Gastroesophageal sphincter (tissue), 4 donors: ENCODE measurements at regions not wholly inside any gene's neighbourhood (a gene's known extent, or its start where the extent isn't known, plus 50 kb on each side); places are given as distances from the start of the nearest gene placed in this dataset.
A peak's percentile ranks its signal among the peaks of the same experiment; 100 is the strongest.

Experiments used
- ATAC-seq: fragments of 150-250 bp; one replicate; pipeline ENCODE4 v1.9.1; 2016; ENCODE audit warnings: mild to moderate bottlenecking, moderate library complexity
- H3K27ac ChIP-seq, 4 donors: fragments of 200-600 bp; sonication (generic) in 3 of 4; 1 replicate in 3 of 4; 2 replicates in 1 of 4; pipeline ENCODE4 v1.5.1; 2016 to 2019
- H3K27me3 ChIP-seq: fragments of 200-600 bp; sonication (generic); one replicate; pipeline ENCODE4 v1.5.1; 2019
- H3K36me3 ChIP-seq, 2 donors: fragments of 200-600 bp; sonication (generic); one replicate each; pipeline ENCODE4 v1.5.1; 2019; ENCODE audit warnings: control low read depth in 1 of 2
- H3K4me1 ChIP-seq, 3 donors: fragments of 200-600 bp; sonication (generic); 1 replicate in 2 of 3; 2 replicates in 1 of 3; pipeline ENCODE4 v1.5.1; 2016 to 2019; ENCODE audit warnings: control low read depth in 2 of 3
- H3K4me3 ChIP-seq, 2 donors: fragments of 200-600 bp; sonication (generic); one replicate each; pipeline ENCODE4 v1.5.1; 2019; ENCODE audit warnings: mild to moderate bottlenecking in 1 of 2, moderate library complexity in 1 of 2
- H3K9me3 ChIP-seq, 3 donors: fragments of 200-600 bp; sonication (generic); one replicate each; pipeline ENCODE4 v1.5.1; 2017 to 2019; ENCODE audit warnings: control low read depth in 2 of 3
- EP300 ChIP-seq: sonication (generic); formaldehyde crosslinking; IDR thresholded peaks from one replicate; pipeline ENCODE4 v1.6.1; 2017; ENCODE audit warnings: antibody characterized with exemption, mild to moderate bottlenecking
- POLR2A ChIP-seq, 2 donors: fragments of 450-650 bp; IDR thresholded peaks; one replicate each; pipeline ENCODE4 v1.6.1; 2017; ENCODE audit warnings: antibody characterized with exemption in 2 of 2, mild to moderate bottlenecking in 2 of 2, moderate library complexity in 1 of 2
- POLR2AphosphoS5 ChIP-seq: sonication (generic); formaldehyde crosslinking; IDR thresholded peaks from one replicate; pipeline ENCODE4 v1.6.1; 2017; ENCODE audit warnings: antibody characterized with exemption
- WGBS, 2 donors: methylation state at CpG; one replicate each; pipeline ENCODE4 v1.1.5; 2018; ENCODE audit warnings: low coverage in 1 of 2; 5-methylcytosine and 5-hydroxymethylcytosine counted together
- TF ChIP-seq, protein P1 (sequence below), 4 experiments: fragments of 200-600 bp in 2 of 4; fragments of 450-650 bp in 2 of 4; sonication (generic) in 1 of 4; IDR thresholded peaks; one replicate each; pipeline ENCODE4 v1.5.1; 2017 to 2019; ENCODE audit warnings: antibody characterized with exemption in 4 of 4, mild to moderate bottlenecking in 2 of 4, moderate library complexity in 2 of 4

DNA sequence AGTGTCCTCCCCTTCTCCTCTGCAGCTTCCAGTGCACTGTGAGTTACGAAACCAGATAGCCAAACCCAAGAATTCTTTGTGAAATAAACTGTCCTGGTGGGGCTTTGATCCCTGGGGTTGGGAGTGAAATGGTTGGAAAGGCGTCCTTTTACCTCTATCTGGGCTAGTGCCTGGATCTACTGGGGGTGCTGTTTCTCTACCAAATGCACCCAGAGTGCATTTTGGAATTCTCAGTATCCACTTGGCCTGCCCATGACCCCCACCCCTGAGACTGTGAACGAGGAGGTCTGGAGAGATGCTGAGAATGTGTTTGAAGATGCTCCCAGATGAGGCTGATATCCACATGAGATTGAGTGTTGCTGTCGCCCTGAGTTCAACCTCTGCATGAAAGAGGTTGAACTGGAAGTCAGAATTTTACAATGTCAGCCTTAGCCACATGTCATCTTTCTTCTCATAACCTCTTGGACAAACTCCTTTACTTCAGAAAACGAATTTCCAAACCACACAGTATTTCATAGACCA is 87.1 kb upstream of the CLMN start:
- no peak overlapping the region for H3K27ac ChIP-seq
- 0 to 55% methylated on average over 1 to 4 of the region's 5 CpGs for WGBS, 2 donors
- H3K36me3 ChIP-seq: no peaks in the 10 kb centered on the region
- H3K4me3 ChIP-seq: no peak overlapping the region
- ATAC-seq: no peak
- peaks cover 0 to 34% (median 0%) of the 10 kb centered on the region in 3 donors for H3K4me1 ChIP-seq
- no peaks in the 10 kb centered on the region for H3K9me3 ChIP-seq
- H3K27me3 ChIP-seq: peaks cover under 1% of the 10 kb centered on the region
- TF ChIP-seq POLR2A (IDR thresholded peaks at IDR 0.05) (no peak), POLR2AphosphoS5 (no peak), EP300 (no peak)
- TF ChIP-seq, protein P1, sequence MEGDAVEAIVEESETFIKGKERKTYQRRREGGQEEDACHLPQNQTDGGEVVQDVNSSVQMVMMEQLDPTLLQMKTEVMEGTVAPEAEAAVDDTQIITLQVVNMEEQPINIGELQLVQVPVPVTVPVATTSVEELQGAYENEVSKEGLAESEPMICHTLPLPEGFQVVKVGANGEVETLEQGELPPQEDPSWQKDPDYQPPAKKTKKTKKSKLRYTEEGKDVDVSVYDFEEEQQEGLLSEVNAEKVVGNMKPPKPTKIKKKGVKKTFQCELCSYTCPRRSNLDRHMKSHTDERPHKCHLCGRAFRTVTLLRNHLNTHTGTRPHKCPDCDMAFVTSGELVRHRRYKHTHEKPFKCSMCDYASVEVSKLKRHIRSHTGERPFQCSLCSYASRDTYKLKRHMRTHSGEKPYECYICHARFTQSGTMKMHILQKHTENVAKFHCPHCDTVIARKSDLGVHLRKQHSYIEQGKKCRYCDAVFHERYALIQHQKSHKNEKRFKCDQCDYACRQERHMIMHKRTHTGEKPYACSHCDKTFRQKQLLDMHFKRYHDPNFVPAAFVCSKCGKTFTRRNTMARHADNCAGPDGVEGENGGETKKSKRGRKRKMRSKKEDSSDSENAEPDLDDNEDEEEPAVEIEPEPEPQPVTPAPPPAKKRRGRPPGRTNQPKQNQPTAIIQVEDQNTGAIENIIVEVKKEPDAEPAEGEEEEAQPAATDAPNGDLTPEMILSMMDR (IDR thresholded peaks at IDR 0.05): no peak

DNA sequence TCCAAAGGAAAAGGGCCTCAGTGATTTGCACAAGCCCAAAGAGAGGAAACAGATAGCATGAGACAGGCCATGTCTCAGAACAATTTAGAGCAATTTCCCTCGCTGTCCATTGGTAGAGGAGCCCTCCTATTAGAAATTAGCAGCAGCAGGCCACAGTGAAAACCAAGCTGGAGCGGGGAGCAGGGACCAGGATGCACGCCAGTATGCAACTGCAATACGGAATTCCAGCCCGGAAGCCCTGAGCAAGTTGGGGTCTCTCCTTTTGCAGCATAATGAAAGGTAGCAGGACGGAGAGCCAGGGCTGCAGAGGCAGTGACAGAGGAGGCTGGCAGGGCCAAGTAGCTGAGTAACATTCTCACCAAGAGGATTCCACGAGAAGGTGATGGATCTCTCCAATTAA is 84.9 kb upstream of the CLMN start:
- ATAC-seq: no peak
- no peak overlapping the region for H3K4me3 ChIP-seq
- 14 to 85% methylated on average over 1 to 6 of the region's 7 CpGs for WGBS, 2 donors
- peaks cover 0 to 30% (median 0%) of the 10 kb centered on the region in 3 donors for H3K4me1 ChIP-seq
- H3K36me3 ChIP-seq: no peaks in the 10 kb centered on the region
- TF ChIP-seq POLR2AphosphoS5: no peak
- no peak for TF ChIP-seq POLR2A (IDR thresholded peaks at IDR 0.05)
- TF ChIP-seq, protein P1 (IDR thresholded peaks at IDR 0.05): no peak
- TF ChIP-seq EP300: no peak
- H3K27ac ChIP-seq: no peak overlapping the region
- H3K9me3 ChIP-seq: no peaks in the 10 kb centered on the region
- H3K27me3 ChIP-seq: no peaks in the 10 kb centered on the region

DNA sequence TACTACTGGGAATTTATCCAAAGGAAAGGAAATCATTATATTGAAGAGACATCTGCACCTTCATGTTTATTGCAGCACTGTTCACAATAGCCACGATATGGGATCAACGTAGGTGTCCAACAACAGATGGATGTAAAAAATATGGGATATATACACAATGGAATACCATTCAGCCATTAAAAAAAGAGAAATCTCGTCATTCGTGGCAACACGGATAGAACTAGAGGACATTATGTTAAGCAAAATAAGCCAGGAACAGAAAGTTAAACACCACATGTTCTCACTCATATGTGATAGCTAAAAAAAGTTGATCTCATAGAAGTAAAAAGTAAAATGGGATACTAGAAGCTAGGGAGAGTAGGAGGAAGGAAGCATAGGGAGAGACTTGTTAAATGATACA is 82.9 kb upstream of the CLMN start:
- Histone ChIP-seq H3K4me1 (peaks cover 0 to 14% (median 0%) of the 10 kb centered on the region in 3 donors), H3K9me3 (no peaks in the 10 kb centered on the region), H3K27ac (peak overlapping the region in 2 of 4 donors; percentile 43 to 52), H3K4me3 (no peak overlapping the region), H3K36me3 (no peaks in the 10 kb centered on the region), H3K27me3 (no peaks in the 10 kb centered on the region)
- TF ChIP-seq EP300 (no peak), POLR2AphosphoS5 (no peak), POLR2A (IDR thresholded peaks at IDR 0.05) (no peak)
- TF ChIP-seq, protein P1 (IDR thresholded peaks at IDR 0.05): no peak
- peak; percentile 39 for ATAC-seq
- 35 to 43% methylated on average over 4 to 5 of the region's 5 CpGs for WGBS, 2 donors

DNA sequence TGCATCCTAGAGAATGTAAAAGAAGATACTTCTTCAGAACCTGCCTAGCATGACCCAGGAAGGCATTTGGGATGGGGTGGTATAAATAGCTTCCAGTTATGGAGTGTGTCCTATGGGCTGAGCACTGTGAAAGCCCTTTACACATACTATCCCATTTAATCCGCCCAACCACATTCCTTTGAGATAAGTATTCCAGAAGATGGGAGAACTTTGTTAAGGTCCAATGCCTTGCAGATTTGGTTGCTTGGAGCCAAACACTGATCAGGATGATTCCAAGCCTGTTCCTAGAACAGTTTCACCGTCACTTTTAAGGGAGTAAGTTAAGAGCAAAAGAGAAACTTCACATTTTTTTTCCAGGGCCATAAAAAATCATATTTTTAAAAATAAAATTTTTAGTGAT is 82.5 kb upstream of the CLMN start:
- H3K27me3 ChIP-seq: no peaks in the 10 kb centered on the region
- peaks cover 0 to 14% (median 0%) of the 10 kb centered on the region in 3 donors for H3K4me1 ChIP-seq
- H3K4me3 ChIP-seq: no peak overlapping the region
- peak overlapping the region in 2 of 4 donors; percentile 43 to 52 for H3K27ac ChIP-seq
- no peaks in the 10 kb centered on the region for H3K9me3 ChIP-seq
- no peaks in the 10 kb centered on the region for H3K36me3 ChIP-seq
- TF ChIP-seq POLR2A (IDR thresholded peaks at IDR 0.05) (no peak), POLR2AphosphoS5 (no peak), EP300 (no peak)
- TF ChIP-seq, protein P1 (IDR thresholded peaks at IDR 0.05): no peak
- 13% methylated on average over 2 of the region's 2 CpGs; no CpG with 5 or more reads in 1 of the 2 donors for WGBS, 2 donors
- peak; percentile 34 for ATAC-seq
